Heart left ventricle (tissue), 16 donors: ENCODE measurements at regions not wholly inside any gene's neighbourhood (a gene's known extent, or its start where the extent isn't known, plus 50 kb on each side); places are given as distances from the start of the nearest gene placed in this dataset.

Source experiments
- ATAC-seq, 4 donors: fragments of 200-7000 bp; cut with Tn5 transposase; one replicate each; pipeline ENCODE4 v1.9.1; 2020 to 2022; ENCODE audit warnings: moderate library complexity in 4 of 4, mild to moderate bottlenecking in 3 of 4, moderate number of reproducible peaks in 1 of 4
- DNase-seq, 5 donors: peaks; one replicate each; pipeline ENCODE4 v3.0.0-alpha.2; 2020
- H3K27ac ChIP-seq, 12 donors: fragments of 200-600 bp; sonication (generic) in 4 of 12; one replicate each; pipeline versions ENCODE4 v1.5.0 to v1.8.0; 2016 to 2022; ENCODE audit warnings: mild to moderate bottlenecking in 2 of 12
- H3K27me3 ChIP-seq, 9 donors: fragments of 200-600 bp; sonication (generic) in 2 of 9; one replicate each; pipeline versions ENCODE4 v1.5.1 to v1.8.0; 2016 to 2022; ENCODE audit warnings: mild to moderate bottlenecking in 3 of 9
- H3K36me3 ChIP-seq, 9 donors: fragments of 200-600 bp; sonication (generic) in 2 of 9; one replicate each; pipeline versions ENCODE4 v1.5.0 to v1.8.0; 2018 to 2022; ENCODE audit warnings: mild to moderate bottlenecking in 2 of 9
- H3K4me1 ChIP-seq, 12 donors: fragments of 200-600 bp; sonication (generic) in 4 of 12; one replicate each; pipeline versions ENCODE4 v1.5.0 to v1.8.0; 2016 to 2022; ENCODE audit warnings: mild to moderate bottlenecking in 3 of 12
- H3K4me3 ChIP-seq, 12 donors: fragments of 200-600 bp; sonication (generic) in 4 of 12; one replicate each; pipeline versions ENCODE4 v1.5.0 to v1.8.0; 2017 to 2022; ENCODE audit warnings: mild to moderate bottlenecking in 9 of 12, moderate library complexity in 4 of 12
- H3K9me3 ChIP-seq, 12 donors: fragments of 200-600 bp; sonication (generic) in 4 of 12; one replicate each; pipeline versions ENCODE4 v1.5.0 to v1.8.0; 2016 to 2022; ENCODE audit warnings: mild to moderate bottlenecking in 1 of 12
- CTCF ChIP-seq, 12 donors: fragments of 200-600 bp; sonication (generic) in 4 of 12; IDR thresholded peaks; one replicate each; pipeline versions ENCODE4 v1.5.0 to v1.8.0; 2018 to 2022; ENCODE audit warnings: antibody characterized with exemption in 12 of 12, mild to moderate bottlenecking in 5 of 12
- POLR2A ChIP-seq, 2 donors: fragments of 450-650 bp; IDR thresholded peaks; one replicate each; pipeline ENCODE4 v1.6.1; 2017; ENCODE audit warnings: antibody characterized with exemption in 2 of 2, mild to moderate bottlenecking in 2 of 2, moderate library complexity in 2 of 2
- WGBS, 4 donors: extraction: QIAGEN DNeasy Blood & Tissue Kit in 2 of 4; methylation state at CpG; one replicate each; pipeline versions ENCODE4 v1.1.5 to v1.1.7; 2013 to 2018; 5-methylcytosine and 5-hydroxymethylcytosine counted together
- intact Hi-C, 10 donors: fragments of 100-400 bp; cut with DNase I; formaldehyde crosslinking; loops; one replicate each; pipeline versions ENCODE4 v1.11.1 to v1.14.2; 2022
- donor health status: ischemic (EF 13 %, LVEDD 7.1; RV severe dilation, severe dysfunction).
- donor health status: healthy with polysubstance abuse.
- donor health status: DM: no; HTN: yes; CAD: no.
- donor health status: DM: no; HTN: no; CAD: no.
- donor health status: ischemic (EF 25% LVEDD 6.9; RV normal size, moderate dysfunction).
- donor health status: ischemic (EF 25% LVEDD 5.7; RV mildly dilated, moderate dysfunction).
- donor health status: healthy.
- donor health status: DM: yes; HTN: yes; CAD: no.
- donor health status: ischemic (EF 35%, LVEDD 5.7; RV mildly dilated, moderate dysfunction).
- donor health status: nonischemic (EF 11% LVEDD 7.7; RV severe dilation, severe dysfunction).
- donor health status: DM: yes; HTN: yes; CAD: no.
- donor health status: PGD.
- donor health status: ischemic (EF 29% LVEDD 5.4; RV normal size, mild dysfunction).
- donor health status: nonischemic (EF 23%, LVEDD 6.1; RV moderate dilation, normal function).

- ATAC-seq (no peak), DNase-seq (no peak)
- TF ChIP-seq POLR2A (IDR thresholded peaks at IDR 0.05) (no peak), CTCF (IDR thresholded peaks at IDR 0.05) (no peak)
- Histone ChIP-seq H3K9me3 (no peaks in the 10 kb centered on the region), H3K27ac (no peak overlapping the region), H3K27me3 (no peaks in the 10 kb centered on the region), H3K4me1 (peaks cover 0 to 10% (median 0%) of the 10 kb centered on the region in 12 donors), H3K36me3 (no peaks in the 10 kb centered on the region), H3K4me3 (no peak overlapping the region)
- 75 to 83% (median 77%) methylated on average over 4 of the region's 4 CpGs for WGBS, 4 donors
- intact Hi-C loops = loop anchor here in 4 of 10 donors (2.0 to 10.0 kb wide), 4 partner anchors 50 to 293 kb away; partner anchors contain the start of gene GNAI1 (in 2 of the 4)
Measured at GRCh38 chr7:80387634-80388193, 124.2 kb downstream of the GNAT3 start.

GRCh38 chr7:80386686-80387085 lies 125.2 kb downstream of the GNAT3 start:
- WGBS, 4 donors = 76 to 87% (median 81%) methylated on average over 3 of the region's 3 CpGs

DNA sequence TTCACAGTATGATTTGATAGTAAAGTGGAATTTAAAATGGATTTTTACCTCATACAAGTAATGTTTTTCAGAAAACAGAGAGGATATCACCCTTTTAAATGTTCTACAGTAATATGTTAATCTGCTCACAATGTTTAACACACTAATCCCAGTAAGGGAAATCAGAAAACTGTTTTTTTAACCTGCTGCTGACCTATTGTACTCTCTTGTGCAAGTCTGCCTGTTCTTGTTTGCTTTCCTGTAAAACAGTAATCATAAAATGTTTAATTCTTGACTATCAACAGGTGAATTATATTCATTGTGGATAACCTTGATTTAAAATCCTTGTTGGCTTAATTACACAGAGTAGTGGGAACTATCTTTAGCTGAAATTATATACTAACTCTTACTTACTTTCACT lies 126.4 kb downstream of the GNAT3 start:
- Histone ChIP-seq H3K4me1 (peaks cover 0 to 10% (median 0%) of the 10 kb centered on the region in 12 donors), H3K36me3 (no peaks in the 10 kb centered on the region), H3K4me3 (no peak overlapping the region), H3K9me3 (no peaks in the 10 kb centered on the region), H3K27ac (no peak overlapping the region), H3K27me3 (no peaks in the 10 kb centered on the region)
- intact Hi-C loops = loop anchor here in 3 of 10 donors (5.0 to 10.0 kb wide), 3 partner anchors 48 to 291 kb away; partner anchors contain the start of gene GNAI1 (in 1 of the 3)
- no peak for TF ChIP-seq POLR2A (IDR thresholded peaks at IDR 0.05)
- no peak for TF ChIP-seq CTCF (IDR thresholded peaks at IDR 0.05)
- ATAC-seq = no peak
- no peak for DNase-seq

More at GRCh38 chr7:80386686-80387085, 125.2 kb downstream of the GNAT3 start:
- peaks cover 0 to 10% (median 0%) of the 10 kb centered on the region in 12 donors for H3K4me1 ChIP-seq
- no peak overlapping the region for H3K27ac ChIP-seq
- H3K36me3 ChIP-seq = no peaks in the 10 kb centered on the region
- H3K27me3 ChIP-seq = no peaks in the 10 kb centered on the region
- H3K9me3 ChIP-seq = no peaks in the 10 kb centered on the region
- no peak for TF ChIP-seq CTCF (IDR thresholded peaks at IDR 0.05)
- TF ChIP-seq POLR2A (IDR thresholded peaks at IDR 0.05) = no peak
- no peak overlapping the region for H3K4me3 ChIP-seq
- ATAC-seq (no peak), DNase-seq (no peak)
- intact Hi-C loops = loop anchor here in 3 of 10 donors (5.0 to 10.0 kb wide), 3 partner anchors 49 to 292 kb away; partner anchors contain the start of gene GNAI1 (in 1 of the 3)

- TF ChIP-seq CTCF (IDR thresholded peaks at IDR 0.05) = no peak
- intact Hi-C loops = loop anchor here in 2 of 10 donors (10.0 kb wide), 2 partner anchors 246 to 286 kb away; partner anchors contain the start of gene GNAI1 (in 1 of the 2)
- Histone ChIP-seq H3K27ac (no peak overlapping the region), H3K9me3 (peaks cover 0 to 11% (median 0%) of the 10 kb centered on the region in 12 donors), H3K4me1 (peaks cover 0 to 25% (median 5%) of the 10 kb centered on the region in 12 donors), H3K36me3 (no peaks in the 10 kb centered on the region), H3K27me3 (no peaks in the 10 kb centered on the region), H3K4me3 (no peak overlapping the region)
- DNase-seq (no peak), ATAC-seq (no peak)
- WGBS, 4 donors = 89 to 98% (median 95%) methylated on average over 1 of the region's 1 CpG
Measured at GRCh38 chr7:80380957-80381356, 130.9 kb downstream of the GNAT3 start.
